GM21723 (cell line): ENCODE measurements at regions not wholly inside any gene's neighbourhood (a gene's known extent, or its start where the extent isn't known, plus 50 kb on each side); places are given as distances from the start of the nearest gene placed in this dataset.

ENCODE experiments used
- ATAC-seq: cut with Tn5 transposase; IDR thresholded peaks from one replicate; pipeline ENCODE4 v1.9.1; 2021; ENCODE audit warnings: mild to moderate bottlenecking, moderate library complexity; ENCODE audit not compliant: unreplicated experiment

- ATAC-seq, result peak; percentile 80
Observed at GRCh38 chr14:58812050-58812910, 174.5 kb downstream of the DACT1 start.

GRCh38 chr14:58813745-58814144 lies 176.0 kb downstream of the DACT1 start:
- ATAC-seq, result no peak

- no peak for ATAC-seq
Observed at GRCh38 chr14:58814466-58814865, 176.7 kb downstream of the DACT1 start.

DNA sequence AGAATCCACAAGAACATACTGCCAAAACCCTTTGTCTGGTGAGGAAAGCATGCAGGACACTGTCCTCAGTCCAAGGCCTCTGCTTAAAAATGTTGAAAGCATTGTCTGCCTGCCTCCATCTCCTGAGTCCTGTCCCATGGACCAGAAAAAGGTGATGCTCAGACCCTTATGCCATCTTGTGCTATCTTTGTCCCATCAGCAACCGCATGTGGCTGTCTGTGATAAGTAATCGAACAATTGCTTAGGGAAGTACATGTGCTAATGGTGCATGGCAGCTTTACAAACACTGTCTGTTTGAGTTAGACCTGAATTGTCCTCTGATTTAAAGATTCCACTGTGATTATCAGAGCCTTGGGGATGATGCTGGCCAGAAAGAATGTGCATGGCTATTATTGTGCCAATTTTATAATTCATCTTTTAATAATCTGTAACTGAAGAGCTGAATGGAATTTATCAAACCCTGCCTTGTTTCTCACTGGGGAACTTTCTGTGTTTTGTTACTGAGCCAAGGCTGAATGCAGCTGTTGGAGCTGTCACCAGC lies 177.5 kb downstream of the DACT1 start:
- ATAC-seq, result no peak

- ATAC-seq, result no peak
Observed at GRCh38 chr14:58815794-58816193, 178.0 kb downstream of the DACT1 start.

GRCh38 chr14:58816416-58817115 lies 178.8 kb downstream of the DACT1 start:
- no peak for ATAC-seq

DNA sequence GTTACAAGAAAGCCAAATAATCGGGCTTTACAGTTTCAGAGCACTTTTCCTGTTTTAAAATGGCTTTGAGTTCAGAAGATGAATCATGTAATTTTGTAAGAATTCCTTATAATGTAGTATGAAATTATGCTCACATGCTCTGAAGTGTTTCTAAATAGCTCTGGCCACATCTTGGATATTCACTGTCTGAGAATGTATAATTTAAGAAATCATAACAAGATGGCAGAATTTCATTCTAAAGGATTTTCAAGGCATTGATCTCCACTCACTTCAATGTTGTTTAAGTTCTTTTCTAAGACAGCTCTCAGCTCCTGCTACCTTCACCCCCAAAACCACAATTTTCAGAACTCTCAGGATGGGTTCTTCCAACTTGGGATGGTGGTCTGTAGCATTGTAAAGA lies 180.1 kb downstream of the DACT1 start:
- no peak for ATAC-seq

DNA sequence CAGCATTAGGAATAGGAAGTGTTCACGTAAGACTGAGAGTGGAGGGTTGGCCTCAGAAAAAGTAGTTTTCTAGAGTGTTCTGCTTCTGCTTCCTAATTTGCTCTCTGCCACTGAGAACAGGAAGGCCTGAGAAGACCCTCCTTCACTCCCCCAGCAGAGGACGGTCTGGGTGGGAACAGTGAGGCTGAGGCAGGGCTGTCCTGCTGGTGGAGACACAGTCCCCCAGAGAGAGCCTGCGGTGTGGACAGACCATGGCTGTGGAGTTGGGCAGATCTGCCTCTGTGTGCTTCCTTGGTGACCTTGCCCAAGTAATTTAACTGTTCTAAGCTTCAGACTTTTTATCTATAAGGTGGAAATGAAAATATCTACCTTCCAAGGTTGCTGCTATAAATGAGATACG lies 182.3 kb downstream of the DACT1 start:
- no peak for ATAC-seq

DNA sequence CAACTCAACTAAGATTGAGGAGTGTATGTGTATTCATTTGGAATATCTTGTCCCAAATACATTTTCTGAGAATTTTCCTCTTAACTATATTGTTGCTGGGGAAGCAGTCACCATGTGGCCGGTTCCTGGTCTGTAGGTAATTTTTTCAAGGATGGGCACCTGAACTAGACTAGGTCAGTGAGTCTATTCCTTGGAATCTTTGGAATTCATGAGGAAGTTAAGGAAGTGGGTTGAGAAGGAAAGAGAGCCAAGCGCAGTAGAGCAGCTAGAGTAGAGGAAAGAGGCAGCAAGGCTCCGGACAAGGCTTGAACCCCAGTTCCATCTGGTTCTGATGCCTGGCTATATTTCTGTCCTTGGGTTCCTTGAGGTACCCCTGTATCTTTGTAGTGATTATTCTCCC lies 183.7 kb downstream of the DACT1 start:
- no peak for ATAC-seq

GRCh38 chr14:58822856-58823255 lies 185.1 kb downstream of the DACT1 start:
- no peak for ATAC-seq

GRCh38 chr14:58823312-58823711 lies 185.6 kb downstream of the DACT1 start:
- no peak for ATAC-seq

GRCh38 chr14:58824106-58824505 lies 186.3 kb downstream of the DACT1 start:
- no peak for ATAC-seq

- no peak for ATAC-seq
Observed at GRCh38 chr14:58824796-58825195, 187.0 kb downstream of the DACT1 start.

- no peak for ATAC-seq
Observed at GRCh38 chr14:58825606-58826005, 187.8 kb downstream of the DACT1 start.

- ATAC-seq, result no peak
Observed at GRCh38 chr14:58826845-58827686, 189.3 kb downstream of the DACT1 start.

DNA sequence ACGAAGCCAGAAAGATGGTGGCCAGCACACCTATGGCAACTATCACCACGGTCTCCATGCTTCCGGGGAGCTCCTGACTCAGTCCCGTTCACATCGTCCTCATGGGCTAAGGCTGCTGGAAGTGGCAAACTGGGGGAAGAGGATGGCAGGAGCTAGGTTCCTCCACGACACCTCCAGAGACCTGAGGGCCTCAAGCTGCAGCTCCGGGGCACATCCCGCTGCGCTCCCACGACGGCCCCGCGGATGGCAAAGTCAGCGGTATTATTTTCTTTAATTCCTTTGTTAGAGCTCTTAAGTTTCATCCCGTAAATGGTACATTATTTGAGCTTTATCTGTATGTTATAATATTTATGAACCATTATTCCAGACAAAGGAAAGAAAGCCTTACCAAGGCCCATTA lies 190.5 kb downstream of the DACT1 start:
- no peak for ATAC-seq

DNA sequence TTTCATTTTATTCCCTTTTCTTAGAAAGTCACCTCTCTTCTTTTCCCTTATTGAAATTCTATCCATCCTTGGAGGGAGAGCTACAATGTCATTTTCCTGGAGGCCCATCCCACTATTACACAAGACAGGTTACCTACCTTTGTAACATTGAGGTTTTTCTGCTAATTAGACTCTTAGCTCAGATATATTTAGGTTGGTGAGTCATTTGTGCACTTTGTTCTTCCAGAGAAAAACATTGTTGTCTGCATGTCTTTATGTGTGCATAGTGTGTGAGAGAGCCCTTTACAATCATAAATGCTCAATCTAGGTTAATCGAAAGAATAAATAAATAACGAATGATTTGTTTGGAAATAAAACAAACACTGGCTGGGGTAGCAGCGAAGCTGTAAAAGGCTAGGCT lies 191.8 kb downstream of the DACT1 start:
- no peak for ATAC-seq

- ATAC-seq, result no peak
Observed at GRCh38 chr14:58830121-58830520, 192.4 kb downstream of the DACT1 start.

GRCh38 chr14:58832095-58832521 lies 194.3 kb downstream of the DACT1 start:
- no peak for ATAC-seq

DNA sequence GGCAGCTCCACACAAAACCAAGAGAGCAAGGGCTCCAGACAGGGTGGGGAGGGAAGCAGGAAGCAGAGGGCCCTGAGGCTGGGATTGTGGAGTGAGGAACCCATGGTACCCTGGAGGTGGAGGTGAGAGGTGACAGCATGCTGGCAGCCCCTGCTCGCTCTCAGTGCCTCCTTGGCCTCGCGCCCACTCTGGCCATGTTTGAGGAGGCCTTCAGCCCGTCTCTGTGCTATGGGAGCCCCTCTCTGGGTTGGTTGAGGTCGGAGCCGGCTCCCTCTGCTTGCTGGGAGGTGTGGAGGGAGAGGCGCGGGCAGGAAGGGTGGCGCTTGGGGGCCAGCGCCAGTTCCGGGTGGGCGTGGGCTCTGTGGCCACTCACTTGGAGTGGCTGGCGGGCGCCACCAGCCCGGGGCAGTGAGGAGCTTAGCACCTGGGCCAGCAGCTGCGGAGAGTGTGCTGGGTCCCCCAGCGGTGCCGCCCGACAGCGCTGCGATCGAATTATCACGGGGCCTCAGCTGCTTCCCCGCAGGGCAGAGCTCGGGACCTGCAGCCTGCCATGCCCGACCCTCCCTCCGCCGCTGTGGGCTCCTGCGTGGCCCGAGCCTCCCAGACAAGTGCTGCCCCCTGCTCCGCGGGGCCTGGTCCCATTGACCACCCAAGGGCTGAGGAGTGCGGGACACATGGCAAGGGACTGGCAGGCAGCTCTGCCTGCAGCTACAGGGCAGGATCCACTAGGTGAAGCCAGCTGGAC lies 196.0 kb downstream of the DACT1 start:
- ATAC-seq, result no peak
